ENCODE measurements at regions not wholly inside any gene's neighbourhood (a gene's known extent, or its start where the extent isn't known, plus 50 kb on each side); places are given as distances from the start of the nearest gene placed in this dataset.

GRCh38 chr7:46485481-46486065, 564.5 kb upstream of the IGFBP3 start:
- TF ChIP-seq CTCF (IDR thresholded peaks at IDR 0.05; ENCODE audit: control extremely low read depth in 1 of 3, insufficient read depth in 1 of 3, low read depth in 1 of 3, low read length in 3 of 3) (no peak), TAF1 (IDR thresholded peaks at IDR 0.05; ENCODE audit: low read depth, low read length) (no peak)

Measured in H1 (cell line).